Testis (tissue), 2 donors: ENCODE measurements at regions not wholly inside any gene's neighbourhood (a gene's known extent, or its start where the extent isn't known, plus 50 kb on each side); places are given as distances from the start of the nearest gene placed in this dataset.

Experiments used
- POLR2A ChIP-seq: fragments of 450-650 bp; IDR thresholded peaks from one replicate; pipeline ENCODE4 v1.6.1; 2017; ENCODE audit warnings: antibody characterized with exemption, mild to moderate bottlenecking, moderate library complexity
- TF ChIP-seq, protein P1 (sequence below), 3 experiments: fragments of 450-650 bp in 2 of 3; fragments of 200-600 bp in 1 of 3; sonication (generic) in 1 of 3; IDR thresholded peaks; one replicate each; pipeline ENCODE4 v1.5.1; 2016 to 2019; ENCODE audit warnings: antibody characterized with exemption in 3 of 3, mild to moderate bottlenecking in 2 of 3, moderate library complexity in 1 of 3

DNA sequence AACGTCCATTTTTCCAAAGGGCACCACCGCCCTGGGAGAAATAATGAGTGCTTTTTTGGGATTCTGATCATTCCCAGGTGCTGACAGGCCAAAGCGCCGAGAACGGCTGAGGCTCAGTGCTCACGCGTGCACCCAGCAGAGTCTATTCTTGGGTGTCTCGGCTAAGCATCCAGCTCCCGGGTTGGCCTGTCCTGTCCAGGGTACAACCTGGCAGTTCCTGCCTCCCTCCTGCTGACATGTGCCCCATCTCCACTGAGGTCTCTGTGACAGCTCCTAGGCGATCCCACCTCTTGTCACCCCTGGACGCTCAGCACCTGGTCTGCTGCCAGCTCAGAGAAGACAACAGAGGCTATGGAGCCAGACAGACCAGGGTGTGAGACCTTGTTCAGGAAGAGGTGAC is 684.5 kb downstream of the PTPRU start:
- no peak for TF ChIP-seq POLR2A
- TF ChIP-seq, protein P1, sequence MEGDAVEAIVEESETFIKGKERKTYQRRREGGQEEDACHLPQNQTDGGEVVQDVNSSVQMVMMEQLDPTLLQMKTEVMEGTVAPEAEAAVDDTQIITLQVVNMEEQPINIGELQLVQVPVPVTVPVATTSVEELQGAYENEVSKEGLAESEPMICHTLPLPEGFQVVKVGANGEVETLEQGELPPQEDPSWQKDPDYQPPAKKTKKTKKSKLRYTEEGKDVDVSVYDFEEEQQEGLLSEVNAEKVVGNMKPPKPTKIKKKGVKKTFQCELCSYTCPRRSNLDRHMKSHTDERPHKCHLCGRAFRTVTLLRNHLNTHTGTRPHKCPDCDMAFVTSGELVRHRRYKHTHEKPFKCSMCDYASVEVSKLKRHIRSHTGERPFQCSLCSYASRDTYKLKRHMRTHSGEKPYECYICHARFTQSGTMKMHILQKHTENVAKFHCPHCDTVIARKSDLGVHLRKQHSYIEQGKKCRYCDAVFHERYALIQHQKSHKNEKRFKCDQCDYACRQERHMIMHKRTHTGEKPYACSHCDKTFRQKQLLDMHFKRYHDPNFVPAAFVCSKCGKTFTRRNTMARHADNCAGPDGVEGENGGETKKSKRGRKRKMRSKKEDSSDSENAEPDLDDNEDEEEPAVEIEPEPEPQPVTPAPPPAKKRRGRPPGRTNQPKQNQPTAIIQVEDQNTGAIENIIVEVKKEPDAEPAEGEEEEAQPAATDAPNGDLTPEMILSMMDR (IDR thresholded peaks at IDR 0.05), result no peak
